SU-DHL-6 (cell line): ENCODE measurements at regions not wholly inside any gene's neighbourhood (a gene's known extent, or its start where the extent isn't known, plus 50 kb on each side); places are given as distances from the start of the nearest gene placed in this dataset.

Experiments used
- H2AFZ ChIP-seq: fragments of 200-600 bp; sonication (generic); 2 replicates; pipeline ENCODE4 v1.6.1; 2014; ENCODE audit warnings: low read depth, mild to moderate bottlenecking, moderate library complexity, mixed read lengths, antibody characterized with exemption, low read length; ENCODE audit not compliant: severe bottlenecking
- H3F3A ChIP-seq: fragments of 200-600 bp; shearing (Covaris generic); 2 replicates; pipeline ENCODE4 v1.6.0; 2016; ENCODE audit warnings: antibody characterized with exemption, mild to moderate bottlenecking; ENCODE audit not compliant: insufficient read depth
- H3K27ac ChIP-seq: fragments of 200-600 bp; sonication (generic); 2 replicates; pipeline ENCODE4 v1.5.1; 2016; ENCODE audit warnings: low read depth, mild to moderate bottlenecking, low read length, moderate library complexity, mixed read lengths
- H3K27me3 ChIP-seq: fragments of 200-600 bp; sonication (generic), shearing (Covaris generic); 2 replicates; pipeline ENCODE4 v1.6.0; 2014; ENCODE audit warnings: mild to moderate bottlenecking, low read length
- H3K36me3 ChIP-seq: fragments of 200-600 bp; sonication (generic); 2 replicates; pipeline ENCODE4 v1.6.1; 2014; ENCODE audit warnings: mild to moderate bottlenecking, low read length, mixed read lengths
- H3K4me2 ChIP-seq: fragments of 300-600, 200-600 bp; shearing (Covaris generic), sonication (generic); 2 replicates; pipeline ENCODE4 v1.6.0; 2014; ENCODE audit warnings: low read length, low read depth, mild to moderate bottlenecking; ENCODE audit not compliant: poor library complexity, severe bottlenecking
- H3K4me3 ChIP-seq: fragments of 200-600 bp; sonication (generic); 2 replicates; pipeline ENCODE4 v1.5.1; 2014; ENCODE audit warnings: antibody characterized with exemption, low read length, mild to moderate bottlenecking, mixed read lengths; ENCODE audit not compliant: insufficient read depth, poor library complexity, severe bottlenecking
- H3K79me2 ChIP-seq: fragments of 200-600 bp; sonication (generic); 2 replicates; pipeline ENCODE4 v1.6.1; 2014; ENCODE audit warnings: mild to moderate bottlenecking, low read length, moderate library complexity; ENCODE audit not compliant: insufficient read depth
- H3K9ac ChIP-seq: fragments of 200-600 bp; sonication (generic); 2 replicates; pipeline ENCODE4 v1.7.0; 2014; ENCODE audit warnings: mild to moderate bottlenecking, low read length
- H3K9me2 ChIP-seq: fragments of 200-600 bp; sonication (generic); replicated peaks from 2 replicates; pipeline ENCODE4 v1.6.1; 2014; ENCODE audit warnings: low read length; ENCODE audit not compliant: insufficient read depth
- H3K9me3 ChIP-seq: fragments of 200-600 bp; sonication (generic); 2 replicates; pipeline ENCODE4 v1.6.1; 2014; ENCODE audit warnings: low read length, mixed read lengths; ENCODE audit not compliant: insufficient read depth
- H4K20me1 ChIP-seq: fragments of 200-600 bp; sonication (generic); 2 replicates; pipeline ENCODE4 v1.6.1; 2014; ENCODE audit warnings: low read depth, mild to moderate bottlenecking, antibody characterized with exemption, low read length, moderate library complexity, mixed read lengths
- EZH2phosphoT487 ChIP-seq: fragments of 200-600 bp; sonication (generic), shearing (Covaris generic); conservative IDR thresholded peaks from 2 replicates; pipeline ENCODE4 v1.6.1; 2018; ENCODE audit warnings: mild to moderate bottlenecking, antibody characterized with exemption, low read length, moderate library complexity, mixed read lengths
- TF ChIP-seq, protein P1 (sequence below): fragments of 200-600 bp; sonication (generic); IDR thresholded peaks from one replicate; pipeline ENCODE4 v1.5.1; 2017; ENCODE audit warnings: antibody characterized with exemption, mild to moderate bottlenecking, low read length, moderate library complexity; ENCODE audit not compliant: insufficient read depth, poor library complexity, severe bottlenecking

- no peak overlapping the region for H3K27ac ChIP-seq
Measured at GRCh38 chr3:26004172-26004571, 214.3 kb downstream of the OXSM start.

GRCh38 chr3:26011276-26011675, 221.4 kb downstream of the OXSM start:
- no peak overlapping the region for H3K4me2 ChIP-seq
- no peaks in the 10 kb centered on the region for H3K36me3 ChIP-seq
- no peaks in the 10 kb centered on the region for H3K79me2 ChIP-seq
- H2AFZ ChIP-seq = no peak overlapping the region
- TF ChIP-seq EZH2phosphoT487 = no peak
- no peaks in the 10 kb centered on the region for H4K20me1 ChIP-seq
- H3K9ac ChIP-seq = no peak overlapping the region
- no peak overlapping the region for H3K27ac ChIP-seq
- no peaks in the 10 kb centered on the region for H3K9me3 ChIP-seq
- no peaks in the 10 kb centered on the region for H3K27me3 ChIP-seq
- no peaks in the 10 kb centered on the region for H3F3A ChIP-seq
- no peak overlapping the region for H3K4me3 ChIP-seq
- no peaks in the 10 kb centered on the region; the same call in 1 of the 2 replicates for H3K9me2 ChIP-seq

More at GRCh38 chr3:26004172-26004571, 214.3 kb downstream of the OXSM start:
- Histone ChIP-seq H3K27me3 (no peaks in the 10 kb centered on the region), H3K9ac (no peak overlapping the region), H3K4me2 (no peak overlapping the region), H3K4me3 (no peak overlapping the region), H3K9me3 (no peaks in the 10 kb centered on the region), H3F3A (no peaks in the 10 kb centered on the region), H3K9me2 (no peaks in the 10 kb centered on the region; the same call in 1 of the 2 replicates), H2AFZ (no peak overlapping the region), H3K36me3 (no peaks in the 10 kb centered on the region), H3K79me2 (no peaks in the 10 kb centered on the region), H4K20me1 (no peaks in the 10 kb centered on the region)
- no peak for TF ChIP-seq EZH2phosphoT487
- TF ChIP-seq, protein P1, sequence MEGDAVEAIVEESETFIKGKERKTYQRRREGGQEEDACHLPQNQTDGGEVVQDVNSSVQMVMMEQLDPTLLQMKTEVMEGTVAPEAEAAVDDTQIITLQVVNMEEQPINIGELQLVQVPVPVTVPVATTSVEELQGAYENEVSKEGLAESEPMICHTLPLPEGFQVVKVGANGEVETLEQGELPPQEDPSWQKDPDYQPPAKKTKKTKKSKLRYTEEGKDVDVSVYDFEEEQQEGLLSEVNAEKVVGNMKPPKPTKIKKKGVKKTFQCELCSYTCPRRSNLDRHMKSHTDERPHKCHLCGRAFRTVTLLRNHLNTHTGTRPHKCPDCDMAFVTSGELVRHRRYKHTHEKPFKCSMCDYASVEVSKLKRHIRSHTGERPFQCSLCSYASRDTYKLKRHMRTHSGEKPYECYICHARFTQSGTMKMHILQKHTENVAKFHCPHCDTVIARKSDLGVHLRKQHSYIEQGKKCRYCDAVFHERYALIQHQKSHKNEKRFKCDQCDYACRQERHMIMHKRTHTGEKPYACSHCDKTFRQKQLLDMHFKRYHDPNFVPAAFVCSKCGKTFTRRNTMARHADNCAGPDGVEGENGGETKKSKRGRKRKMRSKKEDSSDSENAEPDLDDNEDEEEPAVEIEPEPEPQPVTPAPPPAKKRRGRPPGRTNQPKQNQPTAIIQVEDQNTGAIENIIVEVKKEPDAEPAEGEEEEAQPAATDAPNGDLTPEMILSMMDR = no peak

DNA sequence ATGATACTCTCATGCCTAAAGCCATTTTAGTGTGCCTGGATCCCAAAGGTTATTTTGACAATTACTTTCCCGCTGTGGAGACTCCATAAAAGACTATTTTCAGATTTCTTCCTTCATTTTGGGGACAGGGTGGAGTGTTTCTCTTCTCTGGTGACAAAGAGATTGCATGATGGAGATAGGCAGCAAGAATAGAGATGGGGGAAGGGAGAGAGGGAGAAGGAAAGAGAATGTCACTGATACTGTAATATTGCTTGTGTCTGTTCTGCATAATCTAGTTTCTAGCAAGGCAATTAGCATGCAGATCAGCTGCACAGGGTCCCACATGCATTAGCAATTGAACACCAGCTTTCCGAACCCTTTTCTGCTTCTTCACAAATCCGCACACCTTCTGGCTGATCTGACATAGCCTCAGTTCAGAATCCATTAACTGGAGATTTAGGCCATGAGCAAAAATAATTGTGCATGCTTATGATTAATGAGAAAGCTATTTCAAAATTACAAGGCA, 222.4 kb downstream of the OXSM start:
- Histone ChIP-seq H3K36me3 (no peaks in the 10 kb centered on the region), H3K9ac (no peak overlapping the region), H3K9me2 (no peaks in the 10 kb centered on the region), H3K27me3 (no peaks in the 10 kb centered on the region), H3F3A (no peaks in the 10 kb centered on the region), H4K20me1 (no peaks in the 10 kb centered on the region), H3K79me2 (no peaks in the 10 kb centered on the region), H3K9me3 (no peaks in the 10 kb centered on the region), H3K4me3 (no peak overlapping the region), H2AFZ (no peak overlapping the region), H3K27ac (no peak overlapping the region), H3K4me2 (no peak overlapping the region)
- TF ChIP-seq, protein P1 = no peak

DNA sequence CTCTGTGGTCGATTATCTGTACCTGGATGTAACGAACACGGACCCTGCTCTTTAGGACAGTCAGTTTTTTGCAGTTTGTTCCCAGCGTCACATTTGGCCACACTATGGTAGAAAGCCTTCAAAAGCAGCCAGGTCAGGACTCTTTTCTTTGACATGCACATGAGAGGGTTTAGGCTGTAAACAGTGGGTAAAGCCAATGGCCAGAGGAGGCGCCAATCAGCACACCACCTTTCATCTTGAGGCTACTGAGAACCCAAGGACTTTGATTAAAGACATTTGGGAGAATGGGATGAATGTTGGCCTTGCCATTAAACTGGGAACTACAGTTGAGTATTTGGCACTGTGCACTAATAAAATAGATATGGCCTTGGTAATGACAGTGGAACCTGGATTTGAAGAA, 225.9 kb downstream of the OXSM start:
- H3K79me2 ChIP-seq = no peaks in the 10 kb centered on the region
- no peaks in the 10 kb centered on the region for H3K36me3 ChIP-seq
- H3K9ac ChIP-seq = no peak overlapping the region
- H3K27ac ChIP-seq = no peak overlapping the region
- H4K20me1 ChIP-seq = no peaks in the 10 kb centered on the region
- H3K4me3 ChIP-seq = no peak overlapping the region
- H3K27me3 ChIP-seq = no peaks in the 10 kb centered on the region
- H3K9me2 ChIP-seq = no peaks in the 10 kb centered on the region
- H3K4me2 ChIP-seq = no peak overlapping the region
- no peaks in the 10 kb centered on the region for H3K9me3 ChIP-seq
- TF ChIP-seq, protein P1 = no peak
- no peak for TF ChIP-seq EZH2phosphoT487
- H3F3A ChIP-seq = no peaks in the 10 kb centered on the region
- H2AFZ ChIP-seq = no peak overlapping the region
